HepG2 (cell line): ENCODE measurements at regions not wholly inside any gene's neighbourhood (a gene's known extent, or its start where the extent isn't known, plus 50 kb on each side); places are given as distances from the start of the nearest gene placed in this dataset.

ENCODE experiments used
- ARID2 ChIP-seq: sonication (generic); formaldehyde crosslinking; IDR thresholded peaks from 2 replicates; pipeline ENCODE4 v1.8.1; 2022; ENCODE audit warnings: mild to moderate bottlenecking, missing genetic modification reagents, borderline replicate concordance
- E2F5 ChIP-seq: sonication (generic); formaldehyde crosslinking; conservative IDR thresholded peaks from 2 replicates; pipeline ENCODE4 v1.4.0; 2020; ENCODE audit warnings: missing genetic modification reagents
- NCOA1 ChIP-seq: sonication (generic); formaldehyde crosslinking; IDR thresholded peaks from 2 replicates; pipeline ENCODE4 v1.9.0; 2021; ENCODE audit warnings: missing genetic modification reagents
- POLR2G ChIP-seq: fragments of 200-400 bp; formaldehyde crosslinking; IDR thresholded peaks from 2 replicates; pipeline ENCODE4 v1.6.1; 2018; ENCODE audit warnings: mild to moderate bottlenecking, low read depth, low read length, moderate library complexity
- SPEN ChIP-seq: sonication (generic); formaldehyde crosslinking; IDR thresholded peaks from 2 replicates; pipeline ENCODE4 v1.5.1; 2020; ENCODE audit warnings: low read depth, mild to moderate bottlenecking, missing genetic modification reagents
- TBX2 ChIP-seq: sonication (generic); formaldehyde crosslinking; IDR thresholded peaks from 2 replicates; pipeline ENCODE4 v1.5.0; 2020; ENCODE audit warnings: missing genetic modification reagents, mild to moderate bottlenecking, borderline replicate concordance
- ZFX ChIP-seq: sonication (generic); formaldehyde crosslinking; IDR thresholded peaks from 2 replicates; pipeline ENCODE4 v1.4.0; 2020; ENCODE audit warnings: mild to moderate bottlenecking, low read depth, missing genetic modification reagents, moderate library complexity
- TF ChIP-seq, protein P1 (sequence below): IDR thresholded peaks from 2 replicates; pipeline ENCODE4 v1.4.0; 2020; ENCODE audit warnings: mild to moderate bottlenecking, missing genetic modification reagents
- TF ChIP-seq, protein P2 (sequence below): sonication (generic); formaldehyde crosslinking; IDR thresholded peaks from 2 replicates; pipeline ENCODE4 v1.4.0; 2020; ENCODE audit warnings: mild to moderate bottlenecking, missing genetic modification reagents
- TF ChIP-seq, protein P3 (sequence below): sonication (generic); formaldehyde crosslinking; IDR thresholded peaks from 2 replicates; pipeline ENCODE4 v1.4.0; 2020; ENCODE audit warnings: mild to moderate bottlenecking, missing genetic modification reagents

GRCh38 chr6:3912361-3913076 is 63.3 kb downstream of the FAM50B start (continued):
- TF ChIP-seq NCOA1 (CRISPR knock-in tag) (no peak), SPEN (CRISPR knock-in tag) (no peak), ARID2 (CRISPR knock-in tag) (peak; percentile 67), ZFX (peak; percentile 59; the same call in 1 of the 2 replicates), E2F5 (CRISPR knock-in tag) (no peak), POLR2G (0 out of 2 replicates have a peak, but pooled peaks have one; percentile 17), TBX2 (CRISPR knock-in tag) (no peak)
- TF ChIP-seq, protein P1, sequence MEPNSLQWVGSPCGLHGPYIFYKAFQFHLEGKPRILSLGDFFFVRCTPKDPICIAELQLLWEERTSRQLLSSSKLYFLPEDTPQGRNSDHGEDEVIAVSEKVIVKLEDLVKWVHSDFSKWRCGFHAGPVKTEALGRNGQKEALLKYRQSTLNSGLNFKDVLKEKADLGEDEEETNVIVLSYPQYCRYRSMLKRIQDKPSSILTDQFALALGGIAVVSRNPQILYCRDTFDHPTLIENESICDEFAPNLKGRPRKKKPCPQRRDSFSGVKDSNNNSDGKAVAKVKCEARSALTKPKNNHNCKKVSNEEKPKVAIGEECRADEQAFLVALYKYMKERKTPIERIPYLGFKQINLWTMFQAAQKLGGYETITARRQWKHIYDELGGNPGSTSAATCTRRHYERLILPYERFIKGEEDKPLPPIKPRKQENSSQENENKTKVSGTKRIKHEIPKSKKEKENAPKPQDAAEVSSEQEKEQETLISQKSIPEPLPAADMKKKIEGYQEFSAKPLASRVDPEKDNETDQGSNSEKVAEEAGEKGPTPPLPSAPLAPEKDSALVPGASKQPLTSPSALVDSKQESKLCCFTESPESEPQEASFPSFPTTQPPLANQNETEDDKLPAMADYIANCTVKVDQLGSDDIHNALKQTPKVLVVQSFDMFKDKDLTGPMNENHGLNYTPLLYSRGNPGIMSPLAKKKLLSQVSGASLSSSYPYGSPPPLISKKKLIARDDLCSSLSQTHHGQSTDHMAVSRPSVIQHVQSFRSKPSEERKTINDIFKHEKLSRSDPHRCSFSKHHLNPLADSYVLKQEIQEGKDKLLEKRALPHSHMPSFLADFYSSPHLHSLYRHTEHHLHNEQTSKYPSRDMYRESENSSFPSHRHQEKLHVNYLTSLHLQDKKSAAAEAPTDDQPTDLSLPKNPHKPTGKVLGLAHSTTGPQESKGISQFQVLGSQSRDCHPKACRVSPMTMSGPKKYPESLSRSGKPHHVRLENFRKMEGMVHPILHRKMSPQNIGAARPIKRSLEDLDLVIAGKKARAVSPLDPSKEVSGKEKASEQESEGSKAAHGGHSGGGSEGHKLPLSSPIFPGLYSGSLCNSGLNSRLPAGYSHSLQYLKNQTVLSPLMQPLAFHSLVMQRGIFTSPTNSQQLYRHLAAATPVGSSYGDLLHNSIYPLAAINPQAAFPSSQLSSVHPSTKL (CRISPR knock-in tag) = no peak
- TF ChIP-seq, protein P2, sequence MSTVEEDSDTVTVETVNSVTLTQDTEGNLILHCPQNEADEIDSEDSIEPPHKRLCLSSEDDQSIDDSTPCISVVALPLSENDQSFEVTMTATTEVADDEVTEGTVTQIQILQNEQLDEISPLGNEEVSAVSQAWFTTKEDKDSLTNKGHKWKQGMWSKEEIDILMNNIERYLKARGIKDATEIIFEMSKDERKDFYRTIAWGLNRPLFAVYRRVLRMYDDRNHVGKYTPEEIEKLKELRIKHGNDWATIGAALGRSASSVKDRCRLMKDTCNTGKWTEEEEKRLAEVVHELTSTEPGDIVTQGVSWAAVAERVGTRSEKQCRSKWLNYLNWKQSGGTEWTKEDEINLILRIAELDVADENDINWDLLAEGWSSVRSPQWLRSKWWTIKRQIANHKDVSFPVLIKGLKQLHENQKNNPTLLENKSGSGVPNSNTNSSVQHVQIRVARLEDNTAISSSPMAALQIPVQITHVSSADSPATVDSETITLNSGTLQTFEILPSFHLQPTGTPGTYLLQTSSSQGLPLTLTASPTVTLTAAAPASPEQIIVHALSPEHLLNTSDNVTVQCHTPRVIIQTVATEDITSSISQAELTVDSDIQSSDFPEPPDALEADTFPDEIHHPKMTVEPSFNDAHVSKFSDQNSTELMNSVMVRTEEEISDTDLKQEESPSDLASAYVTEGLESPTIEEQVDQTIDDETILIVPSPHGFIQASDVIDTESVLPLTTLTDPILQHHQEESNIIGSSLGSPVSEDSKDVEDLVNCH = no peak
- TF ChIP-seq, protein P3, sequence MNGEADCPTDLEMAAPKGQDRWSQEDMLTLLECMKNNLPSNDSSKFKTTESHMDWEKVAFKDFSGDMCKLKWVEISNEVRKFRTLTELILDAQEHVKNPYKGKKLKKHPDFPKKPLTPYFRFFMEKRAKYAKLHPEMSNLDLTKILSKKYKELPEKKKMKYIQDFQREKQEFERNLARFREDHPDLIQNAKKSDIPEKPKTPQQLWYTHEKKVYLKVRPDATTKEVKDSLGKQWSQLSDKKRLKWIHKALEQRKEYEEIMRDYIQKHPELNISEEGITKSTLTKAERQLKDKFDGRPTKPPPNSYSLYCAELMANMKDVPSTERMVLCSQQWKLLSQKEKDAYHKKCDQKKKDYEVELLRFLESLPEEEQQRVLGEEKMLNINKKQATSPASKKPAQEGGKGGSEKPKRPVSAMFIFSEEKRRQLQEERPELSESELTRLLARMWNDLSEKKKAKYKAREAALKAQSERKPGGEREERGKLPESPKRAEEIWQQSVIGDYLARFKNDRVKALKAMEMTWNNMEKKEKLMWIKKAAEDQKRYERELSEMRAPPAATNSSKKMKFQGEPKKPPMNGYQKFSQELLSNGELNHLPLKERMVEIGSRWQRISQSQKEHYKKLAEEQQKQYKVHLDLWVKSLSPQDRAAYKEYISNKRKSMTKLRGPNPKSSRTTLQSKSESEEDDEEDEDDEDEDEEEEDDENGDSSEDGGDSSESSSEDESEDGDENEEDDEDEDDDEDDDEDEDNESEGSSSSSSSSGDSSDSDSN (CRISPR knock-in tag) = no peak
- TF ChIP-seq, all 625 proteins: peak for 23
